Activated naive CD8-positive, alpha-beta T cell treated with anti-CD3 and anti-CD28 coated beads, Interleukin-2, amount 10 ng/mL, durations not matched to agents 7 days and 5 days (primary cell): ENCODE measurements at regions not wholly inside any gene's neighbourhood (a gene's known extent, or its start where the extent isn't known, plus 50 kb on each side); places are given as distances from the start of the nearest gene placed in this dataset.

Experiments
- ATAC-seq: fragments of 150-1000 bp; cut with Tn5 transposase; one replicate; pipeline ENCODE4 v1.10.0; 2021; ENCODE audit warnings: low read depth, moderate library complexity
- POLR2A ChIA-PET: fragments of 350-600 bp; sonication (Branson Sonifier 250); formaldehyde crosslinking; loops from one replicate; lab custom pipeline; 2021; ENCODE audit warnings: antibody characterized with exemption; lab: Charles Lee
- DNase-seq: peaks from one replicate; pipeline ENCODE4 v3.0.0; 2021
- H3K27ac Mint-ChIP-seq: one replicate; pipeline ENCODE4 v1.8.0; 2022; ENCODE audit warnings: mild to moderate bottlenecking, mixed read lengths
- H3K27me3 Mint-ChIP-seq: one replicate; pipeline ENCODE4 v1.8.0; 2022; ENCODE audit warnings: mild to moderate bottlenecking, moderate library complexity, mixed read lengths
- H3K36me3 Mint-ChIP-seq: one replicate; pipeline ENCODE4 v1.8.0; 2021; ENCODE audit warnings: mild to moderate bottlenecking, mixed read lengths
- H3K4me1 Mint-ChIP-seq: one replicate; pipeline ENCODE4 v1.8.0; 2021; ENCODE audit warnings: mixed read lengths
- H3K4me3 Mint-ChIP-seq: one replicate; pipeline ENCODE4 v1.8.0; 2022; ENCODE audit warnings: mild to moderate bottlenecking, moderate library complexity, mixed read lengths
- H3K9me3 Mint-ChIP-seq: one replicate; pipeline ENCODE4 v1.8.0; 2021; ENCODE audit warnings: mixed read lengths

- no peak for ATAC-seq
- Mint-ChIP-seq H3K4me3 (no peak overlapping the region), H3K27me3 (no peaks in the 10 kb centered on the region), H3K36me3 (no peaks in the 10 kb centered on the region), H3K9me3 (no peaks in the 10 kb centered on the region), H3K27ac (no peak overlapping the region), H3K4me1 (no peaks in the 10 kb centered on the region)
- POLR2A ChIA-PET, result no interaction called here
- no peak for DNase-seq
These were observed 539.2 kb downstream of the CDH26 start for GRCh38 chr20:60497298-60498035.

DNA sequence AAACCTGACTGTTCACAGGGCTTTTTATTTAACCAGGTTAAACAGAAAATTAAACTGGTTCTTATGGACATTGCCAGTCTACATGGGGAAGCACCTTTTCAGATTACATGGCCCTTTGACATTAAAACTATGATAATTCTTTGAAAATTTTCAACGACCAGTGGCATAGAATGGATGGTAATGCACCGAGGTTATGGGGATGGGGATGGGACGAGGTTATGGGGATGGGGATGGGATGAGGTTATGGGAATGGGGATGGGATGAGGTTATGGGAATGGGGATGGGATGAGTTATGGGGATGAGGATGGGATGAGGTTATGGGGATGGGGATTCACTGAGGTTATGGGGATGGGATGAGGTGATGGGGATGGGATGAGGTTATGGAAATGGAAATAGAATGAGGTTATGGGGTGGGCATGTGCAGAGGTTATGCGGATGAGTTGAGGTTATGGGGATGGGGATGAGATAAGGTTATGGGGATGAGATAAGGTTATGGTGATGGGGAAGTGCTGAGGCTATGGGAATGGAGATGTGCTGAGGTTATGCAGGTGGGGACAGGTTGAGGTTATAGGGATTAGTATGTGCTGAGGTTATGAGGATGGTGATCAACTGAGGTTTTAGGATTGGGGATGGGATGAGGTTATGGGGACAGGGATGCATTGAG lies 541.9 kb downstream of the CDH26 start:
- ATAC-seq, result no peak

DNA sequence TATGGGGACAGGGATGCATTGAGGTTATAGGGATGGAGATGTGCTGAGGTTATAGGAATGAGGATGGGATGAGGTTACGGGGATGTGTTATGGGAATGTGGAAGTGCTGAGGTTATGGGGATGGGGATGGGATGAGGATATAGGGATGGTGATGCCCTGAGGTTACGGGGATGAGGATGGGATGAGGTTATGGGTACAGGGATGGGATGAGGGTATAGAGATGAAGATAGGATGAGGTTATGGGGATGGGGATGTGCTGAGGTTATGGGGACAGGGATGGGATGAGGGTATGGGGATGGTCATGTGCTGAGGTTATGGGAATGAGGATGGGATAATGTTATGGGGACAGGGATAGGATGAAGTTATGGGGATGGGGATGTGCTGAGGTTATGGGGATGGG lies 542.8 kb downstream of the CDH26 start:
- Mint-ChIP-seq H3K27ac (no peak overlapping the region), H3K36me3 (no peaks in the 10 kb centered on the region), H3K9me3 (no peaks in the 10 kb centered on the region), H3K4me3 (no peak overlapping the region), H3K27me3 (peaks cover 2% of the 10 kb centered on the region), H3K4me1 (no peaks in the 10 kb centered on the region)
- POLR2A ChIA-PET, result no interaction called here
- ATAC-seq, result no peak
- DNase-seq, result no peak

More for the DNA sequence above, 541.9 kb downstream of the CDH26 start:
- Mint-ChIP-seq H3K27me3 (peaks cover 2% of the 10 kb centered on the region), H3K9me3 (no peaks in the 10 kb centered on the region), H3K27ac (no peak overlapping the region), H3K36me3 (no peaks in the 10 kb centered on the region), H3K4me1 (no peaks in the 10 kb centered on the region), H3K4me3 (no peak overlapping the region)
- POLR2A ChIA-PET, result no interaction called here
- no peak for DNase-seq

GRCh38 chr20:60502881-60503280 lies 544.7 kb downstream of the CDH26 start:
- Mint-ChIP-seq H3K36me3 (no peaks in the 10 kb centered on the region), H3K27me3 (peaks cover 2% of the 10 kb centered on the region), H3K27ac (no peak overlapping the region), H3K4me1 (no peaks in the 10 kb centered on the region), H3K4me3 (no peak overlapping the region), H3K9me3 (no peaks in the 10 kb centered on the region)
- no peak for ATAC-seq
- DNase-seq, result no peak
- POLR2A ChIA-PET, result no interaction called here

- POLR2A ChIA-PET, result no interaction called here
- Mint-ChIP-seq H3K27me3 (peaks cover 2% of the 10 kb centered on the region), H3K4me1 (no peaks in the 10 kb centered on the region), H3K36me3 (no peaks in the 10 kb centered on the region), H3K9me3 (no peaks in the 10 kb centered on the region), H3K27ac (no peak overlapping the region), H3K4me3 (no peak overlapping the region)
- ATAC-seq, result no peak
- DNase-seq, result no peak
These were observed 547.2 kb downstream of the CDH26 start for GRCh38 chr20:60505423-60505822.

DNA sequence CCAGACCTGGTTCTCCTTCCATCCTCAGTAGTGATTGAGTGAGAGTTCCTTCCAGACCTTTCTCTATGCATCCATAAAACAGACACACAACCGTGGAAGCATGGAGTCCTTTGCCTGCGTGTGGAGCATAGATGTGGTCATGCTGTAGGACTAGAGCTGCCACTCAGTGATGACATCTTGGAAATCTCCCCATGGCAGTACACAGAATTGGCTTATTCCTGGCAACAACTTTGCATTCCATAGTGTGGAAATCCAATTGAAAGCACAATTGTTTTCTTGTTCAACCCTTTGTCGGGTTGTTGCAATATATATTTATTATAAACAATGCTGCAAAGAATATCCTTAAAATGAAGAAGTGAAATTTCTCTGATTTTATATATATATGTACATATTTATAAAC lies 547.8 kb downstream of the CDH26 start:
- Mint-ChIP-seq H3K27ac (no peak overlapping the region), H3K36me3 (no peaks in the 10 kb centered on the region)
- ATAC-seq, result no peak

DNA sequence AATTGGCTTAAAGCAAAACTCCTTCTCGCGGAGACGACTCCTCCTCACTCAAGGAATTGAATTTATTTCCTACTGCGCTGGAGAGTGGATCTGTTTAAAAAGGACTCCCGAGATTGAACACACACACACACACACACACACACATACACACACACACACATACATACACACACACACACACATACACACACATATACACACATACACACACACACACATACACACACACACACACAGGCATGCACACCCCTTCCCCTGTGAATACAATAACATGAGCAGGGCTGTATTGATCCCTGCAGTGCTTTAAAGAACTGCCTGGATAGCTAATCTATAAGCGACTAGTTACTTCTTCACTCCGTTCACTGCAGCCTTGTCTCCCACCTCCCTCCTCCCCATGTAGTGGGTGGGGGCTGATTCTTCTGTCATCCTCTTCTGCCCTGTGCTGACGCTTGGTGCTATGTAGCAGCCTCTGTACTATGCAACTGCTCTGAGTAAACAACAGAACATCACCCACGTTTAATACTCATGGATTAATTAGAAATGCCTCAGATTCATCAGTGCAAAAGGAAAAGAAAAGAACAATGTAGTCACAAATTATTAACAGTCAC lies 549.0 kb downstream of the CDH26 start:
- Mint-ChIP-seq H3K27ac (no peak overlapping the region), H3K9me3 (no peaks in the 10 kb centered on the region), H3K36me3 (no peaks in the 10 kb centered on the region), H3K4me3 (no peak overlapping the region), H3K4me1 (no peaks in the 10 kb centered on the region), H3K27me3 (peaks cover 2% of the 10 kb centered on the region)
- ATAC-seq (no peak), DNase-seq (no peak)
- POLR2A ChIA-PET, result no interaction called here

More for the DNA sequence above, 547.8 kb downstream of the CDH26 start:
- no peaks in the 10 kb centered on the region for H3K9me3 Mint-ChIP-seq
- no peak for DNase-seq
- no peak overlapping the region for H3K4me3 Mint-ChIP-seq
- H3K27me3 Mint-ChIP-seq, result peaks cover 2% of the 10 kb centered on the region
- H3K4me1 Mint-ChIP-seq, result no peaks in the 10 kb centered on the region
- POLR2A ChIA-PET, result no interaction called here

DNA sequence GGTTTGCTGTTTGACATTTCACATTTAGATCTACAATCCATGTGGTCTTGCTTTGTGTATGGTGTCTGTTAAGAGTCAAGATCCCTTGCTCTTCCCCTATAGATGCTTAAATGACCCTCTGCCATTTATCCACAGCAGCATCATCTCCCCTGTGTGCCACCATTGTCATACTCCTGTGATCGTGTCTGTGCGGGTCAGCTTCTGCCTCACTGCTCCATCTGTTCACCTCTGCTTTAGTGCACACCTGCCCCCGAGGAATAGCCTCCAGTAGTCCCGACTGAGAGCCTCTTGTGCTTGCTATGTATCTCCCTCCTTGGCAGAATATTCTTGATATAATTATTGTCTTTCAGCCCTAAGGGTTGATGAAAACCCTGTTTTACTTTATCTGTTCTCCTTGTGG lies 551.2 kb downstream of the CDH26 start:
- Mint-ChIP-seq H3K4me1 (no peaks in the 10 kb centered on the region), H3K4me3 (no peak overlapping the region), H3K36me3 (no peaks in the 10 kb centered on the region), H3K9me3 (no peaks in the 10 kb centered on the region), H3K27ac (no peak overlapping the region), H3K27me3 (no peaks in the 10 kb centered on the region)
- POLR2A ChIA-PET, result no interaction called here
- no peak for ATAC-seq
- no peak for DNase-seq

DNA sequence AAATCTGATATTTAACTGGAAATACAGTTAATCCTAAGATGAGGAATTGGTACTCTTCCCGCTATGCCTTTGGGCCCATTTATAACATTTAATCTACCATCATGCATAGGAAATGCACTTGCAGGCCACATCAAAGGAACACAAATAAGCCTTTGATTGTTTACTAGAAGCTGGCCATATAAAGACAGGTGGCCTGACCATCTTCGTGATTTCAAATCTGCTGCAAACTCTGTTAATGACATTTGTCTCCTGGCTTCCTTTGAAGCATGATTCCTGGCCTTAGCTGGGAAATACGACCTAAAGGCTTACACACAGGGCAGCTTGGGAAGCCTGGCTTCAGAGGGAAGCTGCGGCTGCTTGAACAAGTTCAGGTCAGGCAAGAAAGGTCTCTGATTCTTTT lies 552.1 kb downstream of the CDH26 start:
- H3K36me3 Mint-ChIP-seq, result no peaks in the 10 kb centered on the region
- ATAC-seq, result no peak
- DNase-seq, result no peak
- H3K4me1 Mint-ChIP-seq, result no peaks in the 10 kb centered on the region
- no peaks in the 10 kb centered on the region for H3K27me3 Mint-ChIP-seq
- POLR2A ChIA-PET, result no interaction called here
- no peak overlapping the region for H3K27ac Mint-ChIP-seq
- no peaks in the 10 kb centered on the region for H3K9me3 Mint-ChIP-seq
- H3K4me3 Mint-ChIP-seq, result no peak overlapping the region

DNA sequence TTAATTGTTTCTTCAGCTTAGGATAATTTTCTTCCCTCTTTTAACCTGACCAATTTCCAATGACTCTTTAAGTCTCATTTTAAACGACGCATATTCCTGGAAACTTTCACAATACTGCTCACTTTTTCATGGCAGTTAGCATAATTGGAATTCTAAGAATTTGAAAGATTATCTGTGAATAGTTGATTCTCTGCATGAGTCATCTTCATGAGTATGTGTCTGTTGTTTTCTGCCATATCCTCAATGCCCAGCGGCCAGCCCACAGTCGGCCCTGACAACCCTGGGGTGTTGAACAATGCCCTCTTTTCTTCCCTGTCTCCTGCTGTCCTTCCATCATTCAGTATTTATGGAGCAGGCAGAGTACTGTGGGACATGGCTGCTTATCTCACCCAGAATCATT lies 554.2 kb downstream of the CDH26 start:
- Mint-ChIP-seq H3K36me3 (no peaks in the 10 kb centered on the region), H3K4me3 (no peak overlapping the region), H3K4me1 (no peaks in the 10 kb centered on the region), H3K27ac (no peak overlapping the region), H3K27me3 (no peaks in the 10 kb centered on the region), H3K9me3 (no peaks in the 10 kb centered on the region)
- DNase-seq, result no peak
- no peak for ATAC-seq
- POLR2A ChIA-PET, result no interaction called here

GRCh38 chr20:60513141-60513540 lies 554.9 kb downstream of the CDH26 start:
- no peaks in the 10 kb centered on the region for H3K27me3 Mint-ChIP-seq
- no peaks in the 10 kb centered on the region for H3K36me3 Mint-ChIP-seq

DNA sequence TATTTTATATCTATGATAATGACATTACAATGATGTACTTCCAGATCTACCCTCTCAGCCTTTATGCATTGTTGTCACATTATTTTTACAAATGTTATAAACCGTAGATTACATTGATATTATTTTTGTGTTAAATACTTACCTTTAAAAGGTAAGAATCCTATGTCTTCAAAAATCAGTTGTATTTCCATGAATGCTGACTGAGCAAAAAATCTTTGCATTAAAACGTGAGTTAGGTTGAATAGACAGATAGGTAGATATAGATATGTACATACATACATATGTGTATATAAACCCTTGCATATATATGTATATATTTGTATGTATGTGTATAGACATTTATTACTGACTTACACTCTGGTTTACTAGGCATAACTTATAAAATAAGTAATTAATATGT lies 558.2 kb downstream of the CDH26 start:
- Mint-ChIP-seq H3K9me3 (no peaks in the 10 kb centered on the region), H3K4me3 (no peak overlapping the region), H3K36me3 (no peaks in the 10 kb centered on the region), H3K27me3 (no peaks in the 10 kb centered on the region), H3K4me1 (no peaks in the 10 kb centered on the region), H3K27ac (no peak overlapping the region)
- DNase-seq (no peak), ATAC-seq (no peak)
- POLR2A ChIA-PET, result no interaction called here

More at GRCh38 chr20:60513141-60513540, 554.9 kb downstream of the CDH26 start:
- ATAC-seq, result no peak
- H3K4me1 Mint-ChIP-seq, result no peaks in the 10 kb centered on the region
- H3K4me3 Mint-ChIP-seq, result no peak overlapping the region
- POLR2A ChIA-PET, result no interaction called here
- no peak for DNase-seq
- H3K27ac Mint-ChIP-seq, result no peak overlapping the region
- H3K9me3 Mint-ChIP-seq, result no peaks in the 10 kb centered on the region

GRCh38 chr20:60518022-60518421 lies 559.8 kb downstream of the CDH26 start:
- H3K27ac Mint-ChIP-seq, result no peak overlapping the region
- no peaks in the 10 kb centered on the region for H3K4me1 Mint-ChIP-seq
- no peak for ATAC-seq
- no peaks in the 10 kb centered on the region for H3K9me3 Mint-ChIP-seq
- H3K4me3 Mint-ChIP-seq, result no peak overlapping the region
- no peak for DNase-seq
- POLR2A ChIA-PET, result no interaction called here
- no peaks in the 10 kb centered on the region for H3K27me3 Mint-ChIP-seq
- H3K36me3 Mint-ChIP-seq, result no peaks in the 10 kb centered on the region

GRCh38 chr20:60525397-60525796 lies 567.2 kb downstream of the CDH26 start:
- no peak for ATAC-seq

More at GRCh38 chr20:60525397-60525796, 567.2 kb downstream of the CDH26 start:
- Mint-ChIP-seq H3K4me1 (no peaks in the 10 kb centered on the region), H3K27ac (no peak overlapping the region), H3K4me3 (no peak overlapping the region), H3K9me3 (peaks cover 7% of the 10 kb centered on the region), H3K27me3 (no peaks in the 10 kb centered on the region), H3K36me3 (no peaks in the 10 kb centered on the region)
- POLR2A ChIA-PET, result no interaction called here
- DNase-seq, result no peak
